Epithelial cell of proximal tubule (primary cell): ENCODE measurements at regions not wholly inside any gene's neighbourhood (a gene's known extent, or its start where the extent isn't known, plus 50 kb on each side); places are given as distances from the start of the nearest gene placed in this dataset.
"Not testable (repeated sequence)": the region's sequence is repeated elsewhere in the genome, so short reads cannot be mapped to it uniquely, and the experiment has no call there.

Experiments used
- DNase-seq: peaks from one replicate; pipeline ENCODE4 v3.0.0-alpha.2; 2011; ENCODE audit warnings: low read depth
- H3K4me3 ChIP-seq: 2 replicates; pipeline ENCODE4 v1.5.1; 2011; ENCODE audit warnings: low read depth, mild to moderate bottlenecking, low read length
- TF ChIP-seq, protein P1 (sequence below): conservative IDR thresholded peaks from 2 replicates; pipeline ENCODE4 v1.5.1; 2012; ENCODE audit warnings: low read depth, mild to moderate bottlenecking, low read length

DNA sequence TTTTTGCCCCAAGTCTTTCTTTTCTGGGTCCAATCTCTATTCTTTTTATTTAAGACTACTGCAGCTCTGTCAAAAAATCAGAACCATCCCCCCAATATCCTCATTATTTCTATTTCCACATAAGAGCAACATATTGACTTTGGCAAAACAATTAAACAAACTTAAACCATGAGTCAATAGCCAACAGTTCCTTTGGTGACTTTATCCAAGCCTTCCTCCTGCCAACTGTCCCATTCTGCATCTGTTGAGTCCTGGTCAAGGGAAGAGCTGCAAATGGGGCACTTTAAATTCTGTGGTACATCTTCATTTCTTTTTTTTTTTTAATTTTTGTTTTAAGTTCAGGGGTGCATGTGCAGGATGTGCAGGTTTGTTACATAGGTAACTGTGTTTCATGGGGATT is 1875.0 kb upstream of the PCDH7 start:
- H3K4me3 ChIP-seq = no peak overlapping the region
- DNase-seq = no peak
- TF ChIP-seq, protein P1, sequence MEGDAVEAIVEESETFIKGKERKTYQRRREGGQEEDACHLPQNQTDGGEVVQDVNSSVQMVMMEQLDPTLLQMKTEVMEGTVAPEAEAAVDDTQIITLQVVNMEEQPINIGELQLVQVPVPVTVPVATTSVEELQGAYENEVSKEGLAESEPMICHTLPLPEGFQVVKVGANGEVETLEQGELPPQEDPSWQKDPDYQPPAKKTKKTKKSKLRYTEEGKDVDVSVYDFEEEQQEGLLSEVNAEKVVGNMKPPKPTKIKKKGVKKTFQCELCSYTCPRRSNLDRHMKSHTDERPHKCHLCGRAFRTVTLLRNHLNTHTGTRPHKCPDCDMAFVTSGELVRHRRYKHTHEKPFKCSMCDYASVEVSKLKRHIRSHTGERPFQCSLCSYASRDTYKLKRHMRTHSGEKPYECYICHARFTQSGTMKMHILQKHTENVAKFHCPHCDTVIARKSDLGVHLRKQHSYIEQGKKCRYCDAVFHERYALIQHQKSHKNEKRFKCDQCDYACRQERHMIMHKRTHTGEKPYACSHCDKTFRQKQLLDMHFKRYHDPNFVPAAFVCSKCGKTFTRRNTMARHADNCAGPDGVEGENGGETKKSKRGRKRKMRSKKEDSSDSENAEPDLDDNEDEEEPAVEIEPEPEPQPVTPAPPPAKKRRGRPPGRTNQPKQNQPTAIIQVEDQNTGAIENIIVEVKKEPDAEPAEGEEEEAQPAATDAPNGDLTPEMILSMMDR = no peak

DNA sequence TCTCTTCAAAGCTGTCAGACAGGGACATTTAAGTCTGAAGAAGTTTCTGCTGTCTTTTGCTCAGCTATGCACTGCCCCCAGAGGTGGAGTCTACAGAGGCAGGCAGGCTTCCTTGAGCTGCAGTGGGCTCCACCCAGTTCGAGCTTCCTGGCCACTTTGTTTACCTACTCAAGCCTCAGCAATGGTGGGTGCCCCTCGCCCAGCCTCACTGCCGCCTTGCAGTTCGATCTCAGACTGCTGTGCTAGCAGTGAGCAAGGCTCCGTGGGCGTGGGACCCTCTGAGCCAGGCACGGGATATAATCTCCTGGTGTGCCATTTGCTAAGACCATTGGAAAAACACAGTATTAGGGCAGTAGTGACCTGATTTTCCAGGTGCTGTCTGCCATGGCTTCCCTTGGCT is 1863.1 kb upstream of the PCDH7 start:
- not testable (repeated sequence) for DNase-seq, H3K4me3 ChIP-seq

DNA sequence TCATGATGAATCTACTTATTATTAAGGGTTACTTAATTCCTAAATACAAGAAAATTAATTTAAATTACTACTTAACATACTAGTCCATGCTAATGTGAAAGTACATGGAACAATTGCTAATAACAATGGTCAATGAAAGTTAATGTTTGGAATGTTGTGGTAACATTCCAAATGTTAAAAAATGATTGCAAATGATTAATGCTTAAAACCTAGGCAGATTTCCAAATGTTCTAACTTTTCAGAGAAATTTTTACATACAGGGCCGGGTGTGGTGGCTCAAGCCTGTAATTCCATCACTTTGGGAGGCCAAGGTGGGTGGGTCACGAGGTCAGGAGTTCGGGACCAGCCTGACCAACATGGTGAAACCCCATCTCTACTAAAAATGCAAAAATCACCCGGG is 1851.3 kb upstream of the PCDH7 start:
- TF ChIP-seq, protein P1 = no peak
- DNase-seq = no peak
- H3K4me3 ChIP-seq = no peak overlapping the region

DNA sequence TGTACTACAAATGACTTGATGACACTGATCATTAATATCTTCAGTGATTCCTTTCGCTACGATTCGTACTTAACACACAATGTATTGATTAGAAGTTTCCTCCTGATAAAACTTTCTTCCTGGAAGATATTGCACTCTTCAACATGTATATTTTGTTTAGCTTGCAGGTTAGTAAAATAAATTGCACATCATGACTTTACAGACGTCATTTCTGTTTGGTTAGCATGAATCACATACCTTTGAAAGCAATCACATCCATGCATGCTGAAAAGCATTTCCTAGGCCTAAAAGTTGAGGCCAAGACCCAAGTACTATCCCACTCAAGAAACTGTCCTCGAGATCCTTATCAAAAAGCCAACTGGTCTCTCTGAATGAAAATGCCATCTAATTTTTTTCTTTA is 1841.0 kb upstream of the PCDH7 start:
- no peak for DNase-seq

DNA sequence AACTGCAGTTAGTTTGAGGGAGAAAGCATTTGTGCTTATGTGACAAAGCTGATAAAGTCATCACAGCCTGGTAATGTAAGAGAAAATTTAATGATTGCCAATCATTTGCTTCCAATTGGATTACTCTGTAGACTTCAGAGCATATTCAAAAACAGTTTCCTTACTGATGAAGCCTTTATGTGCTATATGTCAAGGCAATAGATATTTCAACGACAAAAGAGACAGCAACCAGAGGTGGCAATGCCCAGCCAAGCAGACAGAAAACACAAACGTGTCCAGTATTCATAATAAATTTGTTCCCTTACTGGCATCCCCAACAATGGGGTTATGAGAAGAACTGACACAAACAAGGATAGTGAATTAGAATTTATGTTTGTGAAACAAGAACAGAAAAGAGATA is 1840.3 kb upstream of the PCDH7 start:
- DNase-seq = no peak
- TF ChIP-seq, protein P1 = no peak
- H3K4me3 ChIP-seq = no peak overlapping the region

More for the DNA sequence above, 1841.0 kb upstream of the PCDH7 start:
- no peak overlapping the region for H3K4me3 ChIP-seq
- TF ChIP-seq, protein P1 = no peak

DNA sequence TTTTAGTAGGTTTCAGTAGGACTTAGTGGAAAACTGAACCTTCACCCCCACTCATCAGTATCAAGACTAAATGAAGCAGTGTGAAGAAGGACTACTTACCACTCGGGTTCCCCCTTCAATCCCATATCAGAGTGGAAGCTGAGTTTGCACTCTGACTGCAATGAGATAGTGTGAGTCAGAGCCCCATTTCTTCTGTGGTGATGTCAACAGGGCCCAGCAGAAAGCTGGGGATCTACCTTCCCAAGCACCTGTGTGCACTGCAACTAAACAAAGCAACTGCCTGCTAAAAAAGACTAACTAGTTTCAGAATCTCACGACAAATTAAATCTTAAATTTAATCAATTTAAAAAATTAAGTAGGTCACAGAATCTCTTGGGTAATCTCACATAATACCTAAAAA is 1837.0 kb upstream of the PCDH7 start:
- no peak for DNase-seq
- H3K4me3 ChIP-seq = no peak overlapping the region
- TF ChIP-seq, protein P1 = no peak

DNA sequence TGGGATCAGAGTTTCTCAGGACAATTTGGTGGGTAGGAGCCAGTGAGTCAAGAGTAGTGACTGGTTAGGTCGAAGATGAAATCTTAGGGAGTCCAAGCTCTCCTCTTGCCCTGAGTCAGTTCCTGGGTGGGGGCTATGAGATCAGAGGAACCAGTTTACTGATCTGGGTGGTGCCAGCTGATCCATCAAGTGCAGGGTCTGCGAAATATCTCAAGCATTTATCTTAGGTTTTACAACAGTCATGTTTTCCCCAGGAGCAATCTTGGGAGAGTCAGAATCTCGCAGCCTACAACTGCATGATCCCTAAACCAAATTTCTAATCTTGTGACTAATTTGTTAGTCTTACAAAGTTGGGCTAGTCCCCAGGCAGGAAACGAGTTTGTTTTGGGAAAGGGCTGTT is 1833.2 kb upstream of the PCDH7 start:
- DNase-seq = no peak
- TF ChIP-seq, protein P1 = no peak

More for the DNA sequence above, 1833.2 kb upstream of the PCDH7 start:
- H3K4me3 ChIP-seq = no peak overlapping the region
